ENCODE measurements at regions not wholly inside any gene's neighbourhood (a gene's known extent, or its start where the extent isn't known, plus 50 kb on each side); places are given as distances from the start of the nearest gene placed in this dataset.

DNA sequence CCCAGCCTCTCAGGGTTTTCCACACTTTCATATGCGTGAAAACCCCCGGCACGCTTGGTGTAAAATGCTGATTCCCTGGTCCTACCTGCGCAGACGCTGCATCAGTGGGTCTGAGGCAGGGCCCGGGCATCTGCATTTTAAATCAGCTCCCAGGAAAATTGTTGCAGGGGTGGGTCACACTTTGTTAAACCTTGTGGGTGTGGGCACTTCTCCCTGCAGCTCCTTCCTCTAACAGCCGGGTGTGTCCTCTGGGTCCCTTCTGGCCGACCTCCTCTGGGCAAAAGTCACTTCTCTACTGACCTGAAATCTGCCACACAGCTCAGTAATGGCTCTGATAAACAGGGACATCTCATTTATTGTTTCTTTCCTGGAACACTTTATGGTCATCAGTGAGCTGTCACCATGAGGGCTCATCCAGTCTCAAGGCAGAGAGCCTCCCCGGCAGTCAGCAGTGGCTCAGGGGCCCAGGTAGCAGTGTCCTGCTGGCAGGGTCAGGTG lies 52.8 kb upstream of the TMPRSS2 start:
- TF ChIP-seq, protein P1, sequence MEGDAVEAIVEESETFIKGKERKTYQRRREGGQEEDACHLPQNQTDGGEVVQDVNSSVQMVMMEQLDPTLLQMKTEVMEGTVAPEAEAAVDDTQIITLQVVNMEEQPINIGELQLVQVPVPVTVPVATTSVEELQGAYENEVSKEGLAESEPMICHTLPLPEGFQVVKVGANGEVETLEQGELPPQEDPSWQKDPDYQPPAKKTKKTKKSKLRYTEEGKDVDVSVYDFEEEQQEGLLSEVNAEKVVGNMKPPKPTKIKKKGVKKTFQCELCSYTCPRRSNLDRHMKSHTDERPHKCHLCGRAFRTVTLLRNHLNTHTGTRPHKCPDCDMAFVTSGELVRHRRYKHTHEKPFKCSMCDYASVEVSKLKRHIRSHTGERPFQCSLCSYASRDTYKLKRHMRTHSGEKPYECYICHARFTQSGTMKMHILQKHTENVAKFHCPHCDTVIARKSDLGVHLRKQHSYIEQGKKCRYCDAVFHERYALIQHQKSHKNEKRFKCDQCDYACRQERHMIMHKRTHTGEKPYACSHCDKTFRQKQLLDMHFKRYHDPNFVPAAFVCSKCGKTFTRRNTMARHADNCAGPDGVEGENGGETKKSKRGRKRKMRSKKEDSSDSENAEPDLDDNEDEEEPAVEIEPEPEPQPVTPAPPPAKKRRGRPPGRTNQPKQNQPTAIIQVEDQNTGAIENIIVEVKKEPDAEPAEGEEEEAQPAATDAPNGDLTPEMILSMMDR (IDR thresholded peaks at IDR 0.05), result no peak
- no peak for TF ChIP-seq POLR2A (IDR thresholded peaks at IDR 0.05)

All from thyroid gland (tissue), 4 donors.